Activated naive CD4-positive, alpha-beta T cell treated with anti-CD3 and anti-CD28 coated beads, Interleukin-2, amount 10 ng/mL, durations not matched to agents 7 days and 5 days (primary cell): ENCODE measurements at regions not wholly inside any gene's neighbourhood (a gene's known extent, or its start where the extent isn't known, plus 50 kb on each side); places are given as distances from the start of the nearest gene placed in this dataset.

Source experiments
- CTCF ChIA-PET: fragments of 350-600 bp; sonication (Branson Sonifier 250); formaldehyde crosslinking; loops from one replicate; lab custom pipeline; 2021; ENCODE audit warnings: antibody characterized with exemption; lab: Charles Lee
- DNase-seq: peaks from one replicate; pipeline ENCODE4 v3.0.0-alpha.2; 2020
- H3K27ac Mint-ChIP-seq: one replicate; pipeline ENCODE4 v1.8.0; 2021; ENCODE audit warnings: mild to moderate bottlenecking, moderate library complexity, mixed read lengths
- H3K27me3 Mint-ChIP-seq: one replicate; pipeline ENCODE4 v1.8.0; 2021; ENCODE audit warnings: mild to moderate bottlenecking, mixed read lengths
- H3K36me3 Mint-ChIP-seq: one replicate; pipeline ENCODE4 v1.8.0; 2021; ENCODE audit warnings: mixed read lengths
- H3K4me1 Mint-ChIP-seq: one replicate; pipeline ENCODE4 v1.8.0; 2021; ENCODE audit warnings: mixed read lengths
- H3K4me3 Mint-ChIP-seq: one replicate; pipeline ENCODE4 v1.8.0; 2021; ENCODE audit warnings: mild to moderate bottlenecking, moderate library complexity, mixed read lengths
- H3K9me3 Mint-ChIP-seq: one replicate; pipeline ENCODE4 v1.8.0; 2021; ENCODE audit warnings: mixed read lengths

DNA sequence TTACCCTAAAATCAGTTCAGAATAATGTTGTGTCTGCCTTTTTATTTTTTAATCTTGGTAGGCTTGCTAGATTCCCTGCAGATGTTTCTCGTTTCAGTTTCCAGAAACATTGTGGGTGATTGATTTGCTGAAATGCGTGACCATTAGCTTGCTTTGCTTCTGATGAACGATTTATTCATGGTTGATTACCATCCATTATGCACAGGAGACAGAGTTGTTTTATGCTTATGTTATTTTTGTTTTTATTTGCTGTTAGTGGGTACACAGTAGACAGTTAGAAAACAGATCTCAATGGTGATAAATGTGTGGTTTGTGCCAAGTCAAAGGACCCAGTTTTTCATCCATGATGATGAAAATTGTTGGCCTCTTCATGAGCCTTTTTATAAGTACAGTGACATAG, 455.6 kb upstream of the BOD1L1 start:
- Mint-ChIP-seq H3K4me1 (no peaks in the 10 kb centered on the region), H3K36me3 (no peaks in the 10 kb centered on the region), H3K27me3 (no peaks in the 10 kb centered on the region), H3K27ac (no peak overlapping the region), H3K4me3 (no peak overlapping the region), H3K9me3 (no peaks in the 10 kb centered on the region)
- no peak for DNase-seq
- CTCF ChIA-PET, result no interaction called here

- DNase-seq, result no peak
- Mint-ChIP-seq H3K36me3 (no peaks in the 10 kb centered on the region), H3K27ac (no peak overlapping the region), H3K4me3 (no peak overlapping the region), H3K9me3 (no peaks in the 10 kb centered on the region), H3K27me3 (no peaks in the 10 kb centered on the region), H3K4me1 (no peaks in the 10 kb centered on the region)
- CTCF ChIA-PET, result no interaction called here
Observed at GRCh38 chr4:14084598-14084997, 457.1 kb upstream of the BOD1L1 start.

DNA sequence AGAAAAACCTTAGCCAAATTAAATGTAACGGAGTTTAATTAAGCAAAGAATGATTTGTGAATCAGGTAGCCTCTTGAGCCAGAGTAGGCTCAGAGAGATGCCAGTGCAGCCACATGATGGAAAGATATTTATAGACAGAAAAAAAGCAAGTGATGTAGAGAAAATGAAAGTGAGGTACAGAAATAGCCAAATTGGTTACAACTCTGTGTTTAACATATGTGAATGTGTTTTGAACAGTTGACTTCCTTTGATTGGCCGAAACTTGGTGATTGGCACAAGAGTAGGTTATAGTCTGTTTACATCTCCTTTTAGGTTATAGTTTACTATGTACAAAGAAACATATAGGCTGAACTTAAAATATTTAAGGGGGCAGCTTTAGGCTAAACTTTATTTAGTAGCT, 459.9 kb upstream of the BOD1L1 start:
- no peaks in the 10 kb centered on the region for H3K9me3 Mint-ChIP-seq
- DNase-seq, result no peak
- H3K27ac Mint-ChIP-seq, result no peak overlapping the region
- no peak overlapping the region for H3K4me3 Mint-ChIP-seq
- CTCF ChIA-PET, result no interaction called here
- H3K4me1 Mint-ChIP-seq, result no peaks in the 10 kb centered on the region
- no peaks in the 10 kb centered on the region for H3K36me3 Mint-ChIP-seq
- H3K27me3 Mint-ChIP-seq, result no peaks in the 10 kb centered on the region

DNA sequence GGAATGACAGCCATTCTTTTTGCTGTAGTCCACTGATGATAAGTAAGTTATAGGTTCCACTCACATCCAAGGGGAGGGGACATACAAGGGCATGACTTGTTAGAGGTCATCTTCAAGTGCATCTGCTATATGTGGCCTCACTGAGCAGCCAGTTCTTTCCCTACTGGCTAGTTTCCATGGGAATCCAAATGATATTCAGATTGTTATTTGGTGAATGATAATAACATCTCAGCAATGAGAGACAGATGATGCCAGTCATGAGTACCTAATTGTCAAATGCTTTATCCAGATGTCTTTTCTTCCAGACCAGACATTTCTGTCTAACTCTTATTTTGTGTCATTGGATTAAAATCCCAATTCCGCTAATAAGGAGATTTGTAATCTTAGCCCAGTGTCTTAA, 460.4 kb upstream of the BOD1L1 start:
- no peak for DNase-seq
- Mint-ChIP-seq H3K4me3 (no peak overlapping the region), H3K4me1 (no peaks in the 10 kb centered on the region), H3K27me3 (no peaks in the 10 kb centered on the region), H3K36me3 (no peaks in the 10 kb centered on the region), H3K27ac (no peak overlapping the region), H3K9me3 (no peaks in the 10 kb centered on the region)
- CTCF ChIA-PET, result no interaction called here

DNA sequence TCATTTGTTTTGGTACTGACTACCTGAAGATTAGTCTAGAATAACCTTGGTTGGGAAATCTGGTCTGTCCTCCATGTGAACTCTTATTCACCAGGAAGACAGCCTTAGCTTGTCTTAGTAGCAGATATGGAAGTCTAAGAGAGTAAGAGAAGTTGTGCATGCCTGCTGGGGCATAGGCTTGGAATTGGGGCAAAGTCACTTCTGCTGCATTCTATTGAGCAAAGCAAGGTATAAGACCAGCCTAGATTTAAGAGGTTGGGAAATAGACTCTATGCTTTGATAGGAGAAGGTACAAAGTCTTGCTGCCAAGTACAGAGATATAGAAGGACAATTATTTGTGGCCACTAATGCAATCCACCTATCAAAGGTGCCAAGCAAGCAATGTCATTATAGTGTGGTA, 464.0 kb upstream of the BOD1L1 start:
- Mint-ChIP-seq H3K4me3 (no peak overlapping the region), H3K27ac (no peak overlapping the region), H3K9me3 (no peaks in the 10 kb centered on the region), H3K4me1 (no peaks in the 10 kb centered on the region), H3K36me3 (no peaks in the 10 kb centered on the region), H3K27me3 (no peaks in the 10 kb centered on the region)
- DNase-seq, result no peak
- CTCF ChIA-PET, result no interaction called here

DNA sequence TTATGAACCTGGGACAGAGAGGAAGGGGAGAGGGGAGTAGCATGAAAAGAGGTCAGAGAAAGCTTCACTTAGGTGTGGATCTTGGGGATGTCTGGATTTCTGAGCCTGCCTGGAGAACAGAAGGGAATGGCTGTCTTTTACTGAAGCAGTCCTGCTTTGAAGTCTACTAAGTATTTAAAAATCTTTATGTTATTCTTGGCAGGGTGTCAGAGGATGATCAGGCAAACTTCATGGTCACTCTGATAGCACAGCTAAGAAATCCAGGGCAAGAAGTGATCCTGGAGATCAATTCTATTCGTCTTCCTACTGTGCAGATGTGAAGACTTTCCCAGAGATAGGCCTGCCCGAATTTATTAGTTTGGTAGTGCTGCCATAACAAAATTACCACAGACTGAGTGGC, 464.4 kb upstream of the BOD1L1 start:
- no peak for DNase-seq
- H3K27ac Mint-ChIP-seq, result no peak overlapping the region
- no peaks in the 10 kb centered on the region for H3K36me3 Mint-ChIP-seq
- no peaks in the 10 kb centered on the region for H3K9me3 Mint-ChIP-seq
- CTCF ChIA-PET, result no interaction called here
- no peak overlapping the region for H3K4me3 Mint-ChIP-seq
- no peaks in the 10 kb centered on the region for H3K27me3 Mint-ChIP-seq
- H3K4me1 Mint-ChIP-seq, result no peaks in the 10 kb centered on the region

GRCh38 chr4:14092741-14093140, 465.2 kb upstream of the BOD1L1 start:
- CTCF ChIA-PET, result no interaction called here
- H3K36me3 Mint-ChIP-seq, result no peaks in the 10 kb centered on the region
- H3K27me3 Mint-ChIP-seq, result no peaks in the 10 kb centered on the region
- no peaks in the 10 kb centered on the region for H3K4me1 Mint-ChIP-seq
- no peak for DNase-seq
- H3K9me3 Mint-ChIP-seq, result no peaks in the 10 kb centered on the region
- no peak overlapping the region for H3K4me3 Mint-ChIP-seq
- no peak overlapping the region for H3K27ac Mint-ChIP-seq

- H3K36me3 Mint-ChIP-seq, result no peaks in the 10 kb centered on the region
- H3K27ac Mint-ChIP-seq, result no peak overlapping the region
- no peaks in the 10 kb centered on the region for H3K9me3 Mint-ChIP-seq
- DNase-seq, result no peak
- CTCF ChIA-PET, result no interaction called here
- H3K27me3 Mint-ChIP-seq, result no peaks in the 10 kb centered on the region
- H3K4me1 Mint-ChIP-seq, result no peaks in the 10 kb centered on the region
- H3K4me3 Mint-ChIP-seq, result no peak overlapping the region
Observed at GRCh38 chr4:14095831-14096230, 468.3 kb upstream of the BOD1L1 start.

GRCh38 chr4:14096396-14096965, 469.0 kb upstream of the BOD1L1 start:
- CTCF ChIA-PET, result no interaction called here
- H3K4me1 Mint-ChIP-seq, result no peaks in the 10 kb centered on the region
- H3K27ac Mint-ChIP-seq, result no peak overlapping the region
- H3K27me3 Mint-ChIP-seq, result no peaks in the 10 kb centered on the region
- H3K36me3 Mint-ChIP-seq, result no peaks in the 10 kb centered on the region
- DNase-seq, result no peak
- no peak overlapping the region for H3K4me3 Mint-ChIP-seq
- no peaks in the 10 kb centered on the region for H3K9me3 Mint-ChIP-seq

DNA sequence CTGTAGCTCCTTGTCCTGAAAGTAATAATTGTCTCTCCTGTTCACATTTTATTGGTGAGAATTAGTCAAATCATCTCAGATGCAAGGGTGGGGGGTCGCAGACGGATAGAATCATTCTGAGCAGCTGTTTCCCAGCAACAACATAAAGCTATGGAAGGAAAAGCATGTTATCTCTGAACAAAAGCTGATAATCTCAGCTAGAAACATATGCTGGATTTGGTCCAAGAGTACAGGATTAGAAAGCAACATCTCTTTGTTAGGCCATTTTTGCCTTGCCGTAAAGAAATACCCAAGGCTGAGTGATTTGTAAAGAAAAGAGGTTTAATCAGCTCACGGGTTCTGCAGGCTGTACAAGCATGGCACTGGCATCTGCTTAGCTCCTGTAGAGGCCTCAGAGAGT, 472.8 kb upstream of the BOD1L1 start:
- Mint-ChIP-seq H3K9me3 (no peaks in the 10 kb centered on the region), H3K4me3 (no peak overlapping the region), H3K36me3 (no peaks in the 10 kb centered on the region), H3K27me3 (no peaks in the 10 kb centered on the region), H3K27ac (no peak overlapping the region), H3K4me1 (no peaks in the 10 kb centered on the region)
- CTCF ChIA-PET, result no interaction called here
- DNase-seq, result no peak

DNA sequence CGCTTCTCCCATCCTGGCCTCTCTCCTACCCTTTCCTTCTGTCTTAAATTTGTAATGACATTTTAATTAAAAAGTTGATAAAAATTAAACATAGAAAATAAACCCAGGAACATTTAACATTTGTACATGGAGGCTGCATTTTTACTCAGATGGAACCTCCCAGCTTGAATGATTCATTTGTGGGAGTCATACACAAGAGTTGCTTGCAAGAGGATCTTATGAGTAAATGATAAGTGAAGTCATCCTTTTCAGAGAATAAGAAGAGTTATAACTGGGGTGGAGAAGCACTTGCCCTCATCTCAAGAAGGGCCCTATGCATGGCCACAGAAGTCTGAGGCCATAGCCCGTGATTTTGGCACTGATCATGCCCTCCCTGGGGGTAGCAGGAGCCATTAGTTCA, 482.9 kb upstream of the BOD1L1 start:
- Mint-ChIP-seq H3K4me1 (no peaks in the 10 kb centered on the region), H3K36me3 (no peaks in the 10 kb centered on the region), H3K9me3 (peaks cover 2% of the 10 kb centered on the region), H3K27me3 (no peaks in the 10 kb centered on the region), H3K27ac (no peak overlapping the region), H3K4me3 (no peak overlapping the region)
- CTCF ChIA-PET, result no interaction called here
- DNase-seq, result no peak

GRCh38 chr4:14111730-14112181, 484.2 kb upstream of the BOD1L1 start:
- H3K27me3 Mint-ChIP-seq, result no peaks in the 10 kb centered on the region
- CTCF ChIA-PET, result no interaction called here

GRCh38 chr4:14115106-14115505, 487.6 kb upstream of the BOD1L1 start:
- no peak overlapping the region for H3K4me3 Mint-ChIP-seq
- H3K27ac Mint-ChIP-seq, result no peak overlapping the region
- no peak for DNase-seq
- H3K36me3 Mint-ChIP-seq, result no peaks in the 10 kb centered on the region
- H3K4me1 Mint-ChIP-seq, result no peaks in the 10 kb centered on the region
- CTCF ChIA-PET, result no interaction called here
- H3K9me3 Mint-ChIP-seq, result no peaks in the 10 kb centered on the region
- no peaks in the 10 kb centered on the region for H3K27me3 Mint-ChIP-seq

More at GRCh38 chr4:14111730-14112181, 484.2 kb upstream of the BOD1L1 start:
- H3K9me3 Mint-ChIP-seq, result no peaks in the 10 kb centered on the region
- no peaks in the 10 kb centered on the region for H3K36me3 Mint-ChIP-seq
- no peak for DNase-seq
- no peak overlapping the region for H3K4me3 Mint-ChIP-seq
- no peak overlapping the region for H3K27ac Mint-ChIP-seq
- H3K4me1 Mint-ChIP-seq, result no peaks in the 10 kb centered on the region

DNA sequence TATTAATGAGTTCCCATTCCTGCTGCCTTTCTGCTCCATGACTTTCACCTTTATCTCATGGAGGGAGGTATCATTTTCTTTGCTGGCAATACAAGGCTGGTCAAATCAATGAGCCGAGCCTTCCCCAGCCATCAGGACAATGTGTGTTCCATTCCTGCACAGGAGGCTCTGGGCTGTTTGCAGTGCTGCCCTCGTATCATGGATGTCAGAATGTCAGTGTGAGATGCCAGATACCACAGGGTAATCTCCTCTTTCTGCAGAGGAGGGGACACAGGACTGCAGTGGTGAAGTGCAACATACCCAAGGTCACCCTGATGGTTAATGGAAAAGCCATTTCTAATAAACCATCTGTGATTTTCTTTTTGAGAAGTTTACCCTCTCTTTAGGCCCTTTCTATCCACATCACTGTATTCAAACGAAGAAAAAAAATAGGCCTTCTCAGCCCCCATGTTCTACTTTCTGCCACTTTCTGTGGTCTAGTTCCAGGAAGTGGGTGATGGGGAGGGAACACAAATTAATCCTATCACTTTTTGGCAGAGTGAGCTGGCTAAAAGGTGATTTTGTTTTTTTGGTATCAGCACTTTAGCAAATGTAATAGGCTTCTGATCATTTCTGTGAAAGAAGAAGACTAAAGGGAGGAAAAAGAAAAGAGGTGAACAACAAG, 490.2 kb upstream of the BOD1L1 start:
- Mint-ChIP-seq H3K27ac (no peak overlapping the region), H3K27me3 (no peaks in the 10 kb centered on the region), H3K36me3 (no peaks in the 10 kb centered on the region), H3K4me1 (no peaks in the 10 kb centered on the region), H3K4me3 (no peak overlapping the region), H3K9me3 (no peaks in the 10 kb centered on the region)
- DNase-seq, result no peak
- CTCF ChIA-PET, result no interaction called here

DNA sequence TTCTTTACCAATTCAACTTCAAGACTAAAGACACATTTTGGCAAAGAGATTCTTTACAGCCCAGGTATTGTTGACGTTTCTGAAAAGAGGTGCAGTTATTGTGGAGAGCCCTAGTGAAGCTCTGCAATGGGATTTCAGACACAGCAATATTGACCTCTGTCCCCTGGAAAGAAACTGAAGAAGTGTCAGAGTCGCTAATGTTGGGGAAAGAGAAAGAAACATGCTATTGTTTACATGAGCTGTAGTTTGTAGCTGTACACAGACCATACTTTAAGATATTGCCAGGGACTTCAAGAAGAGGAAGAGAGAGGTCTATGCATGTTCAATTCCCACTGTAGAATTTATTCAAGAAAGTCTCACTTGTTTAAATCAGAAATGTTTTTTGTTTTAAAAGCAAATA, 497.3 kb upstream of the BOD1L1 start:
- Mint-ChIP-seq H3K27ac (no peak overlapping the region), H3K27me3 (no peaks in the 10 kb centered on the region), H3K4me3 (no peak overlapping the region), H3K36me3 (no peaks in the 10 kb centered on the region), H3K4me1 (no peaks in the 10 kb centered on the region), H3K9me3 (no peaks in the 10 kb centered on the region)
- CTCF ChIA-PET, result no interaction called here
- no peak for DNase-seq
